Upper lobe of left lung (tissue), 4 donors: ENCODE measurements at regions not wholly inside any gene's neighbourhood (a gene's known extent, or its start where the extent isn't known, plus 50 kb on each side); places are given as distances from the start of the nearest gene placed in this dataset.

Experiments used
- CTCF ChIP-seq, 6 experiments: fragments of 450-650 bp in 4 of 6; fragments of 200-600 bp in 2 of 6; sonication (generic) in 2 of 6; IDR thresholded peaks; one replicate each; pipeline ENCODE4 v1.5.1; 2016 to 2019; ENCODE audit warnings: antibody characterized with exemption in 6 of 6
- POLR2A ChIP-seq, 4 donors: fragments of 450-650 bp; IDR thresholded peaks; one replicate each; pipeline ENCODE4 v1.5.1; 2016 to 2017; ENCODE audit warnings: antibody characterized with exemption in 4 of 4, mild to moderate bottlenecking in 2 of 4

- TF ChIP-seq CTCF (IDR thresholded peaks at IDR 0.05) (no peak), POLR2A (IDR thresholded peaks at IDR 0.05) (no peak)
These were observed 105.2 kb upstream of the KLHL25 start for GRCh38 chr15:85899927-85900326.
